Renal cortex interstitium (tissue), 11 donors: ENCODE measurements at regions not wholly inside any gene's neighbourhood (a gene's known extent, or its start where the extent isn't known, plus 50 kb on each side); places are given as distances from the start of the nearest gene placed in this dataset.
"Not testable (repeated sequence)": the region's sequence is repeated elsewhere in the genome, so short reads cannot be mapped to it uniquely, and the experiment has no call there.

Source experiments
- DNase-seq, 11 donors: peaks; one replicate each; pipeline ENCODE4 v3.0.0-alpha.2; 2013; ENCODE audit warnings: low read depth in 9 of 11, low spot score in 4 of 11; ENCODE audit errors: extremely low read depth in 1 of 11

GRCh38 chr6:168860987-168861386 is 392.7 kb downstream of the THBS2 start:
- DNase-seq = no peak

- no peak for DNase-seq
These were observed 393.3 kb downstream of the THBS2 start for GRCh38 chr6:168860341-168860740.

- no peak for DNase-seq
These were observed 394.7 kb downstream of the THBS2 start for GRCh38 chr6:168858926-168859325.

- DNase-seq = no peak
These were observed 396.7 kb downstream of the THBS2 start for GRCh38 chr6:168856914-168857313.

GRCh38 chr6:168852376-168852884 is 401.2 kb downstream of the THBS2 start:
- no peak for DNase-seq

- DNase-seq = no peak
These were observed 401.9 kb downstream of the THBS2 start for GRCh38 chr6:168851460-168852375.

GRCh38 chr6:168850027-168850736 is 403.5 kb downstream of the THBS2 start:
- not testable (repeated sequence) for DNase-seq

- DNase-seq = no peak
These were observed 404.2 kb downstream of the THBS2 start for GRCh38 chr6:168849459-168849858.

GRCh38 chr6:168848797-168849196 is 404.8 kb downstream of the THBS2 start:
- no peak for DNase-seq

- DNase-seq = no peak
These were observed 404.0 kb downstream of the SMOC2 start for GRCh38 chr6:168844821-168845609.

- not testable (repeated sequence) for DNase-seq
These were observed 401.7 kb downstream of the SMOC2 start for GRCh38 chr6:168842632-168843212.

- no peak for DNase-seq
These were observed 400.8 kb downstream of the SMOC2 start for GRCh38 chr6:168841609-168842278.

- DNase-seq = not testable (repeated sequence)
These were observed 399.9 kb downstream of the SMOC2 start for GRCh38 chr6:168840932-168841331.

GRCh38 chr6:168840299-168840698 is 399.3 kb downstream of the SMOC2 start:
- not testable (repeated sequence) for DNase-seq

GRCh38 chr6:168838037-168838399 is 397.0 kb downstream of the SMOC2 start:
- no peak for DNase-seq

- no peak for DNase-seq
These were observed 396.5 kb downstream of the SMOC2 start for GRCh38 chr6:168837254-168838036.

- no peak for DNase-seq
These were observed 395.0 kb downstream of the SMOC2 start for GRCh38 chr6:168835991-168836390.

- DNase-seq = no peak
These were observed 393.8 kb downstream of the SMOC2 start for GRCh38 chr6:168834801-168835200.
